ENCODE measurements at regions not wholly inside any gene's neighbourhood (a gene's known extent, or its start where the extent isn't known, plus 50 kb on each side); places are given as distances from the start of the nearest gene placed in this dataset.

DNA sequence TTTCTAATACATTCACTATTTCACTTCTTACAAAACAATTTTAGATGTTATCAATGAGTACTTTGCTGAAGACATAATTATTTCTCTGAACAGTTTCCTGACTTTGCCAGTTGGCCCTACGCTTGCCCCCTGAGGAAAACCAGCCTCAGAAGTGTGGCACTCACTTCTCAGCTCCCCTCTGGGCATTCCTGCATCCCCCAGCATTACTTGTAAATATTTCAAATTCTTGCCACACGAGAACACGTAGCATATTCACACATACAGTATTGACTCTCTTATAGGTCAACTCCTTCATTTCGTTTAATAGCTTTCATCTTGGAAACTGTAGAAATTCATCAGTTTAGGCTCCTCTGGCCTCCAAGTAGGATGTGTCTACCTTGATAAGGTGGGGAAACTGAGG lies 65.2 kb downstream of the OTX2 start:
- Histone ChIP-seq H3K36me3 (ENCODE audit: control insufficient read depth in 5 of 5, insufficient read depth in 5 of 5, low read length in 5 of 5) (no peaks in the 10 kb centered on the region), H3K4me1 (ENCODE audit: control insufficient read depth in 5 of 5, insufficient read depth in 5 of 5, low read length in 5 of 5) (no peaks in the 10 kb centered on the region), H3K9me3 (ENCODE audit: control insufficient read depth in 5 of 5, low read length in 5 of 5) (no peaks in the 10 kb centered on the region), H3K4me3 (ENCODE audit: low read depth in 1 of 5, low read length in 5 of 5) (no peak overlapping the region), H3K9ac (ENCODE audit: low read length in 5 of 5) (no peak overlapping the region), H3K27me3 (ENCODE audit: control insufficient read depth in 5 of 5, insufficient read depth in 4 of 5, low read length in 5 of 5) (peaks cover 0 to 8% (median 0%) of the 10 kb centered on the region in 5 donors), H3K27ac (ENCODE audit: low read depth, low read length) (no peak overlapping the region)

DNA sequence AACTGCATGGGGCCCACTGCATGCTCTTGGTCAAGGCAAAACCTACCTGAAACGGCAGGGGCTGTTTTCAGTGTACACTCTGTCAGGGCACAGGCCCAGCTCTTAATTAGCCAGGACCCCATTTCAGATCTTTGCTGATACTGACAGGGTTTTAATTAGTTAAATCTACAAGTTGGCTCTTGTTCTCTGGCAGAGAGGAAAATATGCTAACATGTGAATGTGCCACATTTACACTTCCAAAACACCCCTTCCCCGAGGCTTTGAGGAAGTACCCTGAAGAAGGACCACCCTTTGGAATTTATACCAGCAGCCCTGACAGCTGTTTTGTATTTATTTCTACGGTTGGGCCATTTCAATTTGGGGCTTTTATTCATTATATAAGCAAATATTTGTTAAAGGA lies 66.3 kb downstream of the OTX2 start:
- H3K9ac ChIP-seq (ENCODE audit: low read length in 5 of 5), result no peak overlapping the region
- H3K27me3 ChIP-seq (ENCODE audit: control insufficient read depth in 5 of 5, insufficient read depth in 4 of 5, low read length in 5 of 5), result peaks cover 0 to 6% (median 0%) of the 10 kb centered on the region in 5 donors
- no peaks in the 10 kb centered on the region for H3K36me3 ChIP-seq (ENCODE audit: control insufficient read depth in 5 of 5, insufficient read depth in 5 of 5, low read length in 5 of 5)
- H3K9me3 ChIP-seq (ENCODE audit: control insufficient read depth in 5 of 5, low read length in 5 of 5), result no peaks in the 10 kb centered on the region
- no peak overlapping the region for H3K27ac ChIP-seq (ENCODE audit: low read depth, low read length)
- no peak overlapping the region for H3K4me3 ChIP-seq (ENCODE audit: low read depth in 1 of 5, low read length in 5 of 5)
- no peaks in the 10 kb centered on the region for H3K4me1 ChIP-seq (ENCODE audit: control insufficient read depth in 5 of 5, insufficient read depth in 5 of 5, low read length in 5 of 5)

DNA sequence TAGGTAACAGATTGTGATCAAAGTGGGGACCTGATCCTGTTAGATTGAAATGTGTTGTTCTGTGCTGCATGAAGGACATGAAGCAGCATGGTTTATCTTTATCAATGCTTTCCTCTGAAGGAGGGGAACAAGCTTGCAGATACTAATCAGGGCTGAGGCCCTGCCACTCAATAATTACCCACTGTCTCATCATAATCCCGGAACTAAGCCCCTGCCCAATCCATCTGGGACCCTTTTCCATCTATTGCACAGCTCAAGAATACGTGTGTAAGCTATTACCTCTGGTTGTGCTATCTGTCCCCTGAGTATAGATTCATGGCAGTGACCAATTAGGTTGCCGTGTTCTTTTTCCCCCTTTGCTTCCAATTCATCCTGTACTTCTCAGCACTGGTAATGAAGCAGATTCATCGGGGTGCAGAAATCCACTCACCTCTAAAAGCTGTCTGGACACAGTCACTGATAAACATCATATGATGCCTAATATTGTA lies 67.8 kb downstream of the OTX2 start:
- peaks cover 0 to 6% (median 0%) of the 10 kb centered on the region in 5 donors for H3K27me3 ChIP-seq (ENCODE audit: control insufficient read depth in 5 of 5, insufficient read depth in 4 of 5, low read length in 5 of 5)
- no peaks in the 10 kb centered on the region for H3K36me3 ChIP-seq (ENCODE audit: control insufficient read depth in 5 of 5, insufficient read depth in 5 of 5, low read length in 5 of 5)
- H3K9me3 ChIP-seq (ENCODE audit: control insufficient read depth in 5 of 5, low read length in 5 of 5), result no peaks in the 10 kb centered on the region
- no peaks in the 10 kb centered on the region for H3K4me1 ChIP-seq (ENCODE audit: control insufficient read depth in 5 of 5, insufficient read depth in 5 of 5, low read length in 5 of 5)
- H3K4me3 ChIP-seq (ENCODE audit: low read depth in 1 of 5, low read length in 5 of 5), result no peak overlapping the region
- H3K9ac ChIP-seq (ENCODE audit: low read length in 5 of 5), result no peak overlapping the region
- no peak overlapping the region for H3K27ac ChIP-seq (ENCODE audit: low read depth, low read length)

DNA sequence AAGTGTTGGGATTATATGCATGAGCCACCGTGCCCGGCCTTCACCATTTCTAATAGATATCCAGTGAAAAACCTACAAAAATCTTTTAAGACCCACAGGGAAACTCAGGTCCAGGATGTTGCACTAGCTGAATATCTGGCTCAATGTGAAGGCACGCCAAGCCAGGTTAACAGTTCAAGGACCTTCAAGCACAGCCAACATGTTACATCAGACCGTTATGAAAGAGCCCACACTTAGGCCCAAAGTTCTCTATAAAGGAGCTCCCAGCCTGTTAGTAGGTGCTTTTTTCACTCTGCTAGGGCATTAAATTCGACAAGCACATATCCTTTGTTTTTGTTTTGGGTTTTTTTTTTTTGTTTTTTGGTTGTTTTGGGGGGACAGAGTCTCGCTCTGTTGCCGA lies 69.0 kb downstream of the OTX2 start:
- Histone ChIP-seq H3K36me3 (ENCODE audit: control insufficient read depth in 5 of 5, insufficient read depth in 5 of 5, low read length in 5 of 5) (no peaks in the 10 kb centered on the region), H3K4me1 (ENCODE audit: control insufficient read depth in 5 of 5, insufficient read depth in 5 of 5, low read length in 5 of 5) (no peaks in the 10 kb centered on the region), H3K27me3 (ENCODE audit: control insufficient read depth in 5 of 5, insufficient read depth in 4 of 5, low read length in 5 of 5) (peaks cover 0 to 6% (median 0%) of the 10 kb centered on the region in 5 donors), H3K9ac (ENCODE audit: low read length in 5 of 5) (no peak overlapping the region), H3K9me3 (ENCODE audit: control insufficient read depth in 5 of 5, low read length in 5 of 5) (no peaks in the 10 kb centered on the region), H3K4me3 (ENCODE audit: low read depth in 1 of 5, low read length in 5 of 5) (no peak overlapping the region), H3K27ac (ENCODE audit: low read depth, low read length) (no peak overlapping the region)

DNA sequence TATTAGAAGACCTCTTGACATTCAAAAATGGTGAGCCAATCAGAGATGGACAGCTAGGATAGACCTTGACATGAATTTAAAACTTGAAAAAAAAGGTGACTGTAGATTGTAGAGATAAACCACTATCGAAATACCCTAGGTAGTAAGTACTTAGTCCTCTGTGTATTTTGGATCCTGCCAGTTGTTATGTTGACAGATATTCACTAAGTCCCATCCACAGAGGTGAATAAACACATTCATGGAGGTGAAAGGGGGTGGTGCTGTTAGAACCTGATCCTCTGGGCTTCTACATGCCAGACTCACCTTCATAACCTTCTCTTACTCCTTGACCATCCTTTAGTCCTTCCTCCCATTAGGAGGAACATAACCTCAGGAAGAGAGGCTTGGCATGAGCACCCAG lies 72.3 kb downstream of the OTX2 start:
- Histone ChIP-seq H3K36me3 (ENCODE audit: control insufficient read depth in 5 of 5, insufficient read depth in 5 of 5, low read length in 5 of 5) (no peaks in the 10 kb centered on the region), H3K4me3 (ENCODE audit: low read depth in 1 of 5, low read length in 5 of 5) (no peak overlapping the region), H3K9me3 (ENCODE audit: control insufficient read depth in 5 of 5, low read length in 5 of 5) (no peaks in the 10 kb centered on the region), H3K27ac (ENCODE audit: low read depth, low read length) (no peak overlapping the region), H3K9ac (ENCODE audit: low read length in 5 of 5) (no peak overlapping the region), H3K4me1 (ENCODE audit: control insufficient read depth in 5 of 5, insufficient read depth in 5 of 5, low read length in 5 of 5) (no peaks in the 10 kb centered on the region), H3K27me3 (ENCODE audit: control insufficient read depth in 5 of 5, insufficient read depth in 4 of 5, low read length in 5 of 5) (no peaks in the 10 kb centered on the region)

DNA sequence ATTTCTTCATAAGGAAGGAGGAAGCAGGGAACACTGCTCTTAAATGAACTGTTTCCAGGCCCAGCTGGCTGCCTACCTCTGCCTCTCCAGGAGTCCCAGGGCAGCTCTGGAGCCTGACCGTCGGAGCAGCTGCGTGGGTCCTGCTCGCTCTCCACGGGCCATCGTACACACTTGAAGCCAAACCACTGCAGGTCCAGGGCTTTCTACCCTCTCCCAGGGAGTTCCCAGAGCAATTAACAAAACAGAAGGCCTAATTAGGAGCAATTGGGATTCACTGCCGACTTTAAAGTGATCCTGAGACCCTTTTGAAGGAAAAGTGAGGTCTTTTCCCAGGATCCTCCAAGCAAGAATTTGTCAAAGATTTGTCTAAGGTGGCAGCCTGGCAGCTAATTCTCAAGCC lies 76.9 kb downstream of the OTX2 start:
- no peak overlapping the region for H3K27ac ChIP-seq (ENCODE audit: low read depth, low read length)
- H3K9me3 ChIP-seq (ENCODE audit: control insufficient read depth in 5 of 5, low read length in 5 of 5), result no peaks in the 10 kb centered on the region
- H3K4me3 ChIP-seq (ENCODE audit: low read depth in 1 of 5, low read length in 5 of 5), result no peak overlapping the region
- peaks cover 0 to 15% (median 9%) of the 10 kb centered on the region in 5 donors for H3K27me3 ChIP-seq (ENCODE audit: control insufficient read depth in 5 of 5, insufficient read depth in 4 of 5, low read length in 5 of 5)
- no peak overlapping the region for H3K9ac ChIP-seq (ENCODE audit: low read length in 5 of 5)
- no peaks in the 10 kb centered on the region for H3K36me3 ChIP-seq (ENCODE audit: control insufficient read depth in 5 of 5, insufficient read depth in 5 of 5, low read length in 5 of 5)
- no peaks in the 10 kb centered on the region for H3K4me1 ChIP-seq (ENCODE audit: control insufficient read depth in 5 of 5, insufficient read depth in 5 of 5, low read length in 5 of 5)

DNA sequence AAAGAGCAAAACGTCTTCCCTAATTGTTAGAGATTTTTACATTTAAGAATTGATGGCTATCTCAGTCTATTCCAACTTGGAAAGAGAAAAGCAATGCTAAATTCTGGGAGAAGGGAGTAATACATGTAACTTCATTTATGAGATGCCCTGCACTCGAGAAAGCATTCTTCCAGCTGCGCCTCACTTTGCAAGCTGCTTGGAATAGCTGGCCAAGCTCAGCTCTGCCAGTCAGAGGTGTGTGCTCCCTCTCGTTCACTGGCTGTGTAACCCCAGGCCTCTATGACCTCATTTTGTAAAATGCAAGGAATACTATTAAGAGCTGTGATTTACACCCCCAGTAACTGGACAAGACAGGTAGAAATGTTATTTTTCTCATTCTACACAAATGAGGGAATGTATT lies 79.1 kb downstream of the OTX2 start:
- Histone ChIP-seq H3K4me3 (ENCODE audit: low read depth in 1 of 5, low read length in 5 of 5) (no peak overlapping the region), H3K36me3 (ENCODE audit: control insufficient read depth in 5 of 5, insufficient read depth in 5 of 5, low read length in 5 of 5) (no peaks in the 10 kb centered on the region), H3K27me3 (ENCODE audit: control insufficient read depth in 5 of 5, insufficient read depth in 4 of 5, low read length in 5 of 5) (peaks cover 0 to 15% (median 9%) of the 10 kb centered on the region in 5 donors), H3K9me3 (ENCODE audit: control insufficient read depth in 5 of 5, low read length in 5 of 5) (no peaks in the 10 kb centered on the region), H3K9ac (ENCODE audit: low read length in 5 of 5) (no peak overlapping the region), H3K4me1 (ENCODE audit: control insufficient read depth in 5 of 5, insufficient read depth in 5 of 5, low read length in 5 of 5) (no peaks in the 10 kb centered on the region), H3K27ac (ENCODE audit: low read depth, low read length) (no peak overlapping the region)

DNA sequence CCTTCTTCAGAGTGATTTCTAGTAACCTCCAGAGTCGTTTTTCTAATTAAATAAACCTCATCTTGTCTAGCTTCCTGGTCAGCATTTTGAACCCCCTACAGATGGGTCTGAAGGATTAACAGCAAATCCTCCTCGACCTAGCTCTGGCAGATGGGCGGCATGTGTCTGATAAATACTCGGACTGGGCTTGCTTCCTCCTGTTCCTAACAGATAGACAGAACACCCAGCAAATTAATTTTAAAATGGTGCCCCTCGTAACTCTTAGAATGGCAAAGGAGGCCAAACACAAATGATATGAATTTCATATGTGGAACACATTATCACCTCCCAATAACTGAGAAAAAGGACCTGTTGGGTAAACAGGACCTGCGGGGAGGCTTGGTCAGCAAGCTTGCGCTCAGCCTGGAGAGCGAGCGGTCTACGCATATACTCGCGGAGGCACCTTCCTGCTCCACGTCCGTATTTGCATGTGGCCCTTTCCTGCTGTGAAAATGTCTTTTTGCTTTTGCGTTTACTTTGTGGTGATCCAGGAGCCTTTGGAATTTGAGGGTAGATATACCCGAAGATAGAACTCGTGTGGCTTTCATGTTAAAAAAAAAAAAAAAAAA lies 79.6 kb downstream of the OTX2 start:
- Histone ChIP-seq H3K9me3 (ENCODE audit: control insufficient read depth in 5 of 5, low read length in 5 of 5) (no peaks in the 10 kb centered on the region), H3K36me3 (ENCODE audit: control insufficient read depth in 5 of 5, insufficient read depth in 5 of 5, low read length in 5 of 5) (no peaks in the 10 kb centered on the region), H3K27ac (ENCODE audit: low read depth, low read length) (no peak overlapping the region), H3K4me1 (ENCODE audit: control insufficient read depth in 5 of 5, insufficient read depth in 5 of 5, low read length in 5 of 5) (no peaks in the 10 kb centered on the region), H3K4me3 (ENCODE audit: low read depth in 1 of 5, low read length in 5 of 5) (no peak overlapping the region), H3K27me3 (ENCODE audit: control insufficient read depth in 5 of 5, insufficient read depth in 4 of 5, low read length in 5 of 5) (peaks cover 0 to 15% (median 9%) of the 10 kb centered on the region in 5 donors), H3K9ac (ENCODE audit: low read length in 5 of 5) (no peak overlapping the region)

DNA sequence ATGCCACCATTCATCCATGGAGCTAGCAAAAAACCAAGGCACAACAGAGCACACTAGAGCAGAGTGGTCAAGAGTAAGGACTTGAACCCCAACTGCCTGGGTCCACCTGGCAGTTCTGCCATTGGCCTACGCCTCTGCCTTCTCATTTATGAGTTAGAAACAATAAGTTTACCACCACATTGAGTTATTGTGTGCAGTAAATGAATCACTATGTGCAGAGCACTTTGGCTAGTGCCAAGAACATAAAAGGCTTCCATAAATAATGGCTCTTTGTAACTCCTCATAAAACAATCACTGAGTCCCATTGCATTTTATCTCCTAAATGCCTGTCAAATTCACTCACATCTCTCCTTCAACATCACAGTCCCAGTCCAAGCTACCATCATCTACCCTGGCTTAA lies 86.3 kb downstream of the OTX2 start:
- Histone ChIP-seq H3K27ac (ENCODE audit: low read depth, low read length) (no peak overlapping the region), H3K4me3 (ENCODE audit: low read depth in 1 of 5, low read length in 5 of 5) (no peak overlapping the region), H3K27me3 (ENCODE audit: control insufficient read depth in 5 of 5, insufficient read depth in 4 of 5, low read length in 5 of 5) (peaks cover 0 to 5% (median 0%) of the 10 kb centered on the region in 5 donors), H3K36me3 (ENCODE audit: control insufficient read depth in 5 of 5, insufficient read depth in 5 of 5, low read length in 5 of 5) (no peaks in the 10 kb centered on the region), H3K9me3 (ENCODE audit: control insufficient read depth in 5 of 5, low read length in 5 of 5) (no peaks in the 10 kb centered on the region), H3K9ac (ENCODE audit: low read length in 5 of 5) (no peak overlapping the region), H3K4me1 (ENCODE audit: control insufficient read depth in 5 of 5, insufficient read depth in 5 of 5, low read length in 5 of 5) (no peaks in the 10 kb centered on the region)

DNA sequence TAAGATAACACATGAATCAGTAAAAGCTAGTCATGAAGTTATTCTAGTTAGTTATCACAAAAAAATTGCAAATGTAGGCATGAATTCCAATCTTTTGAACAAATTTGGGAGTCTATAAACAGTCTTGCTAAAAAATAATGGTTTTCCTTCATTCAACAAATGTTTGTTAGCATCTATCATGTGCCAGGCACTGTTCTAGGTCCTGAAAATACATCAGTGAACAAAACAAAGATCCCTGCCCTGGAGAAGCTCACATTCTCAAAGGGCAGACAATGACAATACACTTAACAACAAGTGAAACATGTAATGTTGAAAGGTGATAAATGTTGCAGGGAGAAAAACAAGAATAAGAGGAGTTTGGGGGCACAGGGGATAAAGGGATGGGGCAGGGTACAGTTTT lies 86.9 kb downstream of the OTX2 start:
- Histone ChIP-seq H3K36me3 (ENCODE audit: control insufficient read depth in 5 of 5, insufficient read depth in 5 of 5, low read length in 5 of 5) (no peaks in the 10 kb centered on the region), H3K9ac (ENCODE audit: low read length in 5 of 5) (no peak overlapping the region), H3K9me3 (ENCODE audit: control insufficient read depth in 5 of 5, low read length in 5 of 5) (no peaks in the 10 kb centered on the region), H3K4me3 (ENCODE audit: low read depth in 1 of 5, low read length in 5 of 5) (no peak overlapping the region), H3K4me1 (ENCODE audit: control insufficient read depth in 5 of 5, insufficient read depth in 5 of 5, low read length in 5 of 5) (no peaks in the 10 kb centered on the region), H3K27ac (ENCODE audit: low read depth, low read length) (no peak overlapping the region), H3K27me3 (ENCODE audit: control insufficient read depth in 5 of 5, insufficient read depth in 4 of 5, low read length in 5 of 5) (peaks cover 0 to 5% (median 0%) of the 10 kb centered on the region in 5 donors)

Data from subcutaneous abdominal adipose tissue (tissue), 5 donors.